Stimulated activated naive CD8-positive, alpha-beta T cell treated with anti-CD3 and anti-CD28 coated beads, Interleukin-15, Interleukin-2, amounts not matched to agents 100 U/mL and 50 U/mL, for 24 hours (primary cell): ENCODE measurements at regions not wholly inside any gene's neighbourhood (a gene's known extent, or its start where the extent isn't known, plus 50 kb on each side); places are given as distances from the start of the nearest gene placed in this dataset.
"Not testable (repeated sequence)": the region's sequence is repeated elsewhere in the genome, so short reads cannot be mapped to it uniquely, and the experiment has no call there.

Experiments used
- ATAC-seq: fragments of 150-1000 bp; cut with Tn5 transposase; one replicate; pipeline ENCODE4 v1.10.0; 2021
- DNase-seq: peaks from one replicate; pipeline ENCODE4 v3.0.0; 2021

DNA sequence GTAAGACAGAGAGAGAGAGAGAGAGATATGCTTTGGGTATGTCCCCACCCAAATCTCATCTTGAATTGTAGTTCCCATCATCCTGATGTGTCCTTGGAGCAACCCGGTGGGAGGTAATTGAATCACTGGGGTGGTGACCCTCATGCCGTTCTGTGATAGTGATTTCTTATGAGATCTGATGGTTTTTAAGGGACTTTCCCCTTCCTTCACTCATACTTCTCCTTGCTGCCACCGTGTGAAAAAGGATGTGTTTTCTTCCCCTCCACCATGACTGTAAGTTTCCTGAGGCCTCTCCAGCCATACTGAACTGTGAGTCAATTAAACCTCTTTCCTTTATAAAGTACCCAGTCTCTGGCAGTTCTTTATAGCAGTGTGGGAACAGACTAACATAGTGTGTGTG lies 60.3 kb downstream of the EOMES start:
- DNase-seq = no peak
- peak; percentile 58 for ATAC-seq

DNA sequence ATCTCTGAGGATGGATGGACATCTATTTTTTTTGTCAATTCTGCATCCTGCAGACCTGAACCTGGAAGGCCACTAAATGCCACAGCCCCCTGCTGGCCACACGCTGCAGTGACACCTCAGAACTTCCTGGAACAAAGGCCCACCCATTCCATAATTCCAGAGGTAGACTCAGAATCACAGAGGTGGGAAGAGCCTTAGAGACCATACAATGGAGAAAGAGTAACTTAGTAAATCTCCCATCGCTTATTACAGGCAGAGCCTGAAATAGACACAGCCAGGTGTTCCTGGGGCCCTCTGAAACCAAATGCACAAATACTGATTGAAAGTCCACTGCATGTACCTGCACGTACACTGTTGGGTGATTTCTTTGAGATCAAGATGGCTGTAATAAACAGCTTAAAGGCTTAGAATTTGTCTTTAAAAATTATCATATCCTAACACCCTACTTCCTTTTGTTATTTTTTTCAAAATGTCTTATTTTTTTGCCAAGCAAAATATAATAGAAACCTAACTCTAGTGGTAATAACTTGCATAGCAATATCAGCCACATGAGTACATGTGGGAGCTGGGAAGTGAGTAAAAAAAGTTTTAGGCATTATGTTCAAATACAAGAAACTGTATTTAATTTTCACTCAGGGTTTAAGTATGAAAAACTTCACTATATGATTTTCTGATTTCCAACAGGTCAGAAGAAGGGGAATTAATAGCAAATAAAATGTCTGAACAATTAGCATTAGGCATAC lies 62.7 kb downstream of the EOMES start:
- ATAC-seq (no peak), DNase-seq (peak; percentile 55)

DNA sequence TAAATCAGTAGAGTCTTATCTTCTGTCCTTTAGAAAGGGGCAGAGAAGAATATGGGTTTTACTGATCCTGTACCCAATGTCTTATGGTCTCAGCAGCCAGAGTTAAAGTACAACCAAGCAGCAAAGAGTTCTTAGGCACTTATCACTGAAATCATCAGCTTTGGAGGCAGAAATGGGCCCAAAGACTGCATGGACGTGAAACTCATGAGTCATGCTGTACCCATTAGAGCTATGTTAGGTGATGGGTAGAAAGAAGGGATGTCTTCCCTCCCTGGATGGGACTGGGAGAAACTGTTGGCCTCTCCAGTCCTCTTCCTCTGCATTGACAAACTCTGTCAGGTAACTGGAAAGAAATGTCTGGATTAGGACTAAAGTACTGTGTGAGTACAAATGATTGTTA lies 63.4 kb downstream of the EOMES start:
- ATAC-seq (no peak), DNase-seq (no peak)

DNA sequence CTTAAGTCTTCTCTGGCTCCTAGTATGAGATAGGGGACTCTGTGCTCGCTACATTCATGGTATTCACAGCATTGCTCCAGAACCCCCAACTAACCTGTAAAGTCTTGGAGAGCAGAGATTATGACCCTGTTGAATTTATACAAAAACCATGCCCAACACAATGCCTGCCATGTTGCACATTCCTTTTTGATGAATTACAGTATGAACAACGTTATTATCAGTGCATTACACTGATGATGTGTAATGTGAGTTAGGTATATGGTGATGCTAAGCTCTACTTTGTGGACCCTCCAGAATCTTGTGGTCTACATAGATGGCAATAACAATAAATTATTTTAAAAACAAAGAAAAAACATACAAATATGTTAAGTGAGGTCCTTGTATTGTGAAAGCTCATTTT lies 64.3 kb downstream of the EOMES start:
- no peak for ATAC-seq
- no peak for DNase-seq

DNA sequence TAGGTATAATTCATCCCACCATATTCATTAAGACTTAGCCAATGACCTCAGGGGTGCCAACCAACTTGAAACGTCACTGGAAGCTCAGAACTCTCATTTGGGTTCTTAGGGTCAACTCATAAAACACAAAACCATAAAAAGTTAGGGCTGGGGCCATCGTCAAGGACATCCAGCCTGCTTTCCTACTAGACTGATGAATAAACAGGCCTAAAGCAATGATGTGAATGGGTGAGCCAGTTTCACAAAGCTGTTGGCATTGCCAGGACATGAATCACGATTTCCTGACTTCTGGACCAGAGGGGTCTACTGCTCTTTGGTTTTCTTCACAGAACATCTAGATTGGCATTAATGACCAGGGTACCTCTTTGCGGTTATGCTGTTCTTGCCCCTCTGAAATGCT lies 64.7 kb downstream of the EOMES start:
- no peak for DNase-seq
- no peak for ATAC-seq

DNA sequence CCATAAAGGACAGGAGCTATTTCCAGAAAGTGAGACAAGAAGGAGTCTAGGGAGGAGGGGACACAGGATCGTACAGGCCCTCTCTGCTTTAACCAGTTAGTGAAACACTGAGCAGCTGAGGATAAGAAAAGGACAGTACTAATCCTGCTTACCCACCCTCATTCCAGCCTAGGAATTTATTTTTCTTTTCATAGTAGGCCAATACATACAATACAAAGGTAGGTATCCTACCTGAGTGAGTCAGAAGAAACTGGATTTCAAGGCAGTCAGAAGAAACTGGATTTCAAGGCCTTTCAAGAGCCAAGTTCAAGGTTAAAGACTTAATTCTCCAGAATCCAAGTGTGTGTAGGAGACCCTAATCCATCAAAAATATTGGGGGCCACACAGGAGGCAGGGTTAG lies 65.3 kb downstream of the EOMES start:
- DNase-seq = no peak
- ATAC-seq = no peak

DNA sequence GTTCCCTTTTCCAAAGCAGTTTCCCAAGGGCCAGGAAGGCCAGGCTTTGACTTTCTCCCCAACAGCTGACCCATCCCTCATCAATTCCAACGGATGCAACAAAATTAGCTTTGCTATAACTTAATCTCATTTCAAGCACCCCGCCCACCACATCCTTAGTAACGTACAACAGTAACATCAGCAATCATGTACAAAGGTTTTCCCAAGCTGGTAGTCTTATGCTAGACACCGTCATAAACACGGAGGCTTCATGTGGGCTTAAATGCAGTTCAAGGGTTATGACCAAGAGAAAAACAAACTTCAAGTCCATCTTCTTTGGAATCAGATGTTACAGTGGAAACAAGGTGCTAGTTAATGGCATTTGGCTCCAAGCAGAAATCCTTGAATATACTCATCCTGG lies 66.6 kb downstream of the EOMES start:
- no peak for DNase-seq

DNA sequence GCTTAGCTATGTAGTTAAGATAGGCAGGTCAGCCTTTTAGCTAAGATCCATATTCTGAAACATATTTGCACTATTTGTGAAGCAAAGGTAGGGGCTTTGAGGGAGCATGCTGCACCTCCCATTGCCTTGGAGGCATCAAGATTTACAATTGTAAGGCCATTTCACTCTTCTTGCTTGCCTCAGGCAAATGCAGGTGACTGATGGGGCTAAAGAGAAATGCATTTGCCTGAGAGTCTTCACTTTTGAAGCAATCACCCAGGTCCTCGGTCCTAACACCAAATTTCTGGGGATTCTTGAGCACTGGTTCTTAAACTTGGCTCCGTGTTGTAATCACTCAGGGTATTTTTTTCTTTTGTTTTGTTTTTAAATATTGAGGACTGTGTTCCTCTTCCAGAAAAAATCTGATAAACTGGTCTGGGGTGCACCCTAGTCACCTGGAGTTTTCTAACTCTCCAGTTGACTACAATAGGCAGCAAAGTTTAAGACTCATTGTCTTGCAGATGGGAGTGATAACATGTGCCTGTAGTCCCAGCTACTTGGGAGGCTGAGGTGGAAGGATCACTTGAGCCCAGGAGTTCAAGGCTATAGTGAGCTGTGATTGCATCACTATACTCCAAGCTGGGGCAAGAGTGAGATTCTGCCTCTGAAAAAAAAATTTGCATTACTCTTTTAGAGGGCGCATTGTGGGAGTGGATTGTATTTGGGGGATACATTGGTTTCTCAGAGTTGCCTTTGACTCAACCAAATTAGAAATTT lies 68.1 kb downstream of the EOMES start:
- ATAC-seq (no peak), DNase-seq (no peak)

More for the DNA sequence above, 66.6 kb downstream of the EOMES start:
- no peak for ATAC-seq

DNA sequence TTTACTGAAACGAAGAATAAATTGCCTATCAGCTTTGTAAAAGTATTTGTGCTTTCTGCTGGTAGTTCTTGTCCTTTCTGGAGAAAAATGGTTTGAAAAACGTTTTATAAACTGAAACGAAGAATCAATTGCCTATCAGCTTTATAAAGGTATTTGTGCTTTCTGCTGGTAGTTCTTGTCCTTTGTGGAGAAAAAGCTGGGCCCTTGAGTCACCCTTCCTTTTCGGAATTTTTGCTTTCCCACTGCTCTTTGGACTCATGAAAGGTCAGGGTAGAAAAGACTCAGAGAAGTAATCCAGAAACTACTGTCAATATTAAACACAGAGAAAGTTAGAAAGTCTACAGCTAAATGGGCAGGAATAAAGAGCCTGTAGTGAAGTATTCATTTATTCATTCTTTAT lies 72.8 kb downstream of the EOMES start:
- DNase-seq (no peak), ATAC-seq (no peak)

DNA sequence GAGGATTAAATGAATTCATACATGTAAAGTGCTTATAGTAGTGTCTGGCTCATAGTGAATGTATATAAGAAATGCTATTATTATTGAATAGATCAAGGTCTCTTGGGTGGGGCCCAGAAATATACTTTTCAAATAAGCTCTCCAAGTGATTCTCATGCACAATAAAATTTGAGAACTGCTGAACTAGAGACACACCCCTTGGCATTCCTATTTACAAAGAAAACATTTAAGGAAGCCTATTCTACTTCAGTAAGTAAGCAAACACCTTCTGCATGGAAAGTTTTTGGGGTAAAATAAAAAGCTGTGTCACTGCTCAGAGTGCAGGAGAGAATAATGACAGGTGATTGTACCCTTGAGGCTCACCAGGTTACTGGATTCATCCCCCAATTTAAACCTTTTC lies 75.2 kb downstream of the EOMES start:
- ATAC-seq (no peak), DNase-seq (no peak)

DNA sequence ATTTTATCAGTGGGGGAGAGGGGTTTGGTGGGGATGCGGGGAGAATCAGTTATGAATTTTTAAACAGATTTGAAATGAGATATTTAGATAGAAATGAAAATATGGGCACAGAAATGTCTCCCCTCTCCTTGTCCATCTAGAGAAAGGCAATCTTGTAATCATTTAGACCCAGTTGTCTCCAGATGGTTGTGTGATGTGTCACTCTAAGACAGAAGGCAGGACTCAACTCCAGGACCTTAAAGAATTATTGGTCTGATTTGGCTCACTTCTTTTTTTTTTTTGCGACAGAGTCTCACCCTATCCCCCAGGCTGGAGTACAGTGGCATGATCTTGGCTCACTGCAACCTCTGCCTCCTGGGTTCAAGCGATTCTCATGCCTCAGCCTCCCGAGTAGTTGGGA lies 77.2 kb downstream of the EOMES start:
- no peak for ATAC-seq
- DNase-seq = no peak

DNA sequence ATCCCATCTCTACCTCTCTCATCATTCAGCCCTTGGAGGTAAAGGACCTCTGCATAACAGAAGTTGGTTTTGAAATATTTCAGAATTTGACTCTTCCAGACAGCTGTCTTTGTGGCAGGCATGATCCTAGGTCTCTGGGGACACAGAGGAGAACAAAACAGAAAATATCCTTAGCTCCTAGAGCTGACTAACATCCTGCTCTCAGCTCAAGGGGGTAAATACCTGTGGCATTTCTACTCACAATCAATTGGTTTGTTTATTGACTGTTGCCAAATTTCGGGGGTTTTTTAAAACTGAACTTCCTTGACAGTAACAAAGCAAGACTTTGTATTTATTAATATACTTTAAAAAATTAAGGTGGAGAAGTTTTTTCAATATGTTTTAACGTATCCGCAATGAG lies 78.8 kb downstream of the EOMES start:
- DNase-seq (no peak), ATAC-seq (no peak)

DNA sequence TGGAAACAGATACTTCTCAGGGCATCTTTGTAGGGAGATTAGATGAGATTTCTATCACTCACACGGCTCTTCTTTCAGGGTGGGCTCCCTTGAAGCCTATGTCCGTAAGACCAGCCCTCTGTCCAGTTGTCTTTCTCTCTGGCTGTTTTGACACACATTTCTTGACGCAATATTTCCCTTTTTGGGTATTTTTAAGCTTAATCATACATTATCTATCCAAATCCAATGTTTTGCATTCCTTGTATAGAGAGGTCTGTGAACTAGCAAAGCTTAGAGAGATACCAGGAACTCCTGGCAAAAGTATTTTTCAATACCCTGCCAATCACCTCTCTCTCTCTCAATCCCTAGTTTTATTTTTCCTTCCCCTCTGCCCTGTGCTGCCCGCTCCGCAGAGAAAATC lies 79.3 kb downstream of the EOMES start:
- ATAC-seq (no peak), DNase-seq (no peak)

DNA sequence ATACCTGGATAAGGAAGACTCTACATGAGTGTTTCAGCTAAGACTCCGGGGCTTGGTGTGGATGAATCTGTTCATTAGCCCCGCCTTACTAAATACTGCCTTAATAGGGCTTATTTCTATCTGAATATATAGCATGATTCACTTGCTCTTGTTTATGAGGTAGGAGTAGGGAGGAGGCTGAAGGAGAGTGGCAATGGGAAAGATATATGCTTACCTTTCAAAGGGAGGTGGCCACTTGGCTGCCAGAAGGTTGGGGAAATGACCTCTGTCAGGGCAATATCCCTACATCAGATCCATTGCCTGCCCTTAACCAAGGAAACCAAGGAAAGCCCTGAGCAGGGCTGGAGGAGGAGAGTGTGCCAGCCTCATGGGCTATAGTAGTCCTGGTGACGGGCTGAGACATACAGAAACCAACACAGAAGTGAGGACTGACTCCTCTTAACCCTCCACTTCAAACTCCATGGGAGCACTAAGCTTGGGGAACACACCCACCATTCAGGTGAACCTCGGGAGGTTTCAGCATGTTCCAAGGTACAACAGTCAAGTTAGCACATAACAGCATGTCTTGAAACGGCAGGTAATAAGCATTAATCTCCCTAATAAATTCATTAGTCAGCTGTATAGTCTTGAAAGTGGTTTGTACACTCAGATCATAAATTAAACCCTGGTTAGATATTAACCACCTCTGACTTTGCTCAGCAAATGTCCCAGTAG lies 80.1 kb downstream of the EOMES start:
- ATAC-seq (no peak), DNase-seq (no peak)

DNA sequence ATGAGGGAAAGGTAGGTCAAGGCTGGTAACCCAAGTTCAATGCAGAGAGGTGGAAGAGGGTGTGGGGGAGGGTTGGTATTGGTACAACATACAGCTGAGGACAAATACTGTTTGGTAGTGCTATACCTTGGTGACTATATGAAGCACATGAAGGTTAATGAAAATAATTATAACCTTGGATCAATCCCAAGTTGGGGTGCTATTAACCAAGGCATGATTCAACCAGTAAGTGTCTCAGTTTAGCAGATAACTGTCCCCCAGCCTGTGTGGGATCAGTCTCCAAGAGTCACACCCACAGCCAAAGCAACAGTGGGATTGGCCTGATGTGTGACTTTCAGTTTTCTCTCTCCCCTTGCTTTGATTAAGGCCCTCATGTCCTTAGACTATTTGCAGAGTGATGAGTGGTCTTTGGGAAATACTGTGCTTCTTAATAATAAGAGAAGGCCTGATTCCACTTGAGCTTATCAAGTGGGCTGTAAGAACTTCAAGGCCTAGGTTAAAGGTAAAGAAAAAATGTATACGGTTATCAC lies 80.8 kb downstream of the EOMES start:
- ATAC-seq (no peak), DNase-seq (no peak)

DNA sequence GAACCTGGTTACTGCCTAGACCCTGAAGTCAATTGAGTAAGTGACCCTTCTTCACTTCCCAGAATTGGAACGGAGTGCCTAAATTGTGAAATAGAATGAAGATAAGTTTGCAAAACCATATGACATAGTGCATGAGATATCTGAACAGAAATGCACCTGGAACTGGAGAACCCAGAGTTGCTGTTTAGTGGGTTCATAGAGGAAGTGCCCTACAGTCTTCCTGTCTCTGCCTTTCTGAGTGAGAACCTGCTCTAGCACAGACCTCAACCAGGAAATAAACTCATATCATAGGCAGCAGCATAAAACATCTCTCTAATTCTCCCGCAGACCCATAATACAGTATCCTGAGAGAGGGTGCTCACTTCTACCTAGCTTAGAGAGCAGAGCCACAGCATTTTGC lies 82.9 kb downstream of the EOMES start:
- ATAC-seq (peak; percentile 40), DNase-seq (no peak)

DNA sequence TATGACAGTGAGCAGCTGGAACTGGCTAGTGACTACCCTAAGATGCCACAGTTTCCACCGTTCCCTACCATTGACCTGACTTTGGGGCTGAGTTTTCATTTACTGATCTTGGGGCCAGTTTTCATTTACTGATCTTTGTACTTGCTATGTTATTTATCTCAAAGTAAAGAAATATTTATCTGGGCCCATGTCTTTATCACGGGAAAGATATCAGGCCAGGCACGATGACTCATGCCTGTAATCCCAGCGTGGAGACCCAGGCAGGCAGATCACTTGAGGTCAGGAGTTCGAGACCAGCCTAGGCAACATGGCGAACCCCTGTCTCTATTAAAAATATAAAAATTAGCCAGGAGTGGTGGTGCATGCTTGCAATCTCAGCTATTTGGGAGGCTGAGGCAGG lies 83.5 kb downstream of the EOMES start:
- DNase-seq (no peak), ATAC-seq (no peak)

DNA sequence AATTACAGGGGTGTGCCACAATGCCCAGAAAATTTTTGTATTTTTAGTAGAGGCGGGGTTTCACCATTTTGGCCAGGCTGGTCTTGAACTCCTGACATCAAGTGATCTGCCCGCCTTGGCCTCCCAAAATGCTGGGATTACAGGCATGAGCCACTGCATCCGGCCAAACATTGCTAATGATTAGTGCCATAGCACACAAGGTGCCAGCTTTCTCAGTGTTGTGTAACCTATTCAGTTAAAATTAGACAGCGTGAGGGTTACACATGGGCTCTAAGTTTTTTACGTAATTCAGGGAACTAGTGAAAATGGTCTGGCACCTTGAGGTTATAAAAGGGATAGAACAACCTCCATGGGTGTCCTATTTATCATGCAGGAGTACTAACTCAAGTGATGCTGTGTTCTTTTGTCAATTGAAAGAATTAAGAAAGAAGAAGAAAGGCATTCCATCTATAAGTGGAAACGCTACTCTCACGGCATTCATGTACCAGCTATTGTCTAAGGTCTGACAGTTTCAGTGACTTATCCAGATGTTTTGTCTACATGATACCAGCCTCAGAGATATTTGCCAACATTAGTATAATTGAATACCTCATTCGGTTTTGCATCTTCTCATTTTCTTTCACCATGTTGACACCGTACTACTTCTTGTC lies 84.7 kb downstream of the EOMES start:
- ATAC-seq (no peak), DNase-seq (no peak)

DNA sequence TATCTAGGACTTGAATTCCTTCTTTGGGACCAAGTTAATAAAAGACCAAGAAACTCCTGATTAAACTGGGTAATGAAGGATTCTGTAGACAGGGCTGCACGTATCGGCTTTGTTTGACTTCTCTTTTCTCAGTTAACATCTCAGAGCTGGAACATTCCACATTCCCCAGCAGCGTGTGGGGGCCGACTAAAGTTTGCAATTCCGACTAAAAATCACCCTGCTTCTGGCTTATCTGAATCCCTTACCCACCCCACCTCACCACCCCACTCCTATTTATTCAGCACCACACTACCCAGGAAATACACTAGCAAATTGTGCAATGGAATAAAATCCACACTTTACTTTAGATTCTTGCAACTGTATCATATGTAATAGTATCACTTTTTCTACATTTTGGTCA lies 87.1 kb downstream of the EOMES start:
- not testable (repeated sequence) for DNase-seq, ATAC-seq

DNA sequence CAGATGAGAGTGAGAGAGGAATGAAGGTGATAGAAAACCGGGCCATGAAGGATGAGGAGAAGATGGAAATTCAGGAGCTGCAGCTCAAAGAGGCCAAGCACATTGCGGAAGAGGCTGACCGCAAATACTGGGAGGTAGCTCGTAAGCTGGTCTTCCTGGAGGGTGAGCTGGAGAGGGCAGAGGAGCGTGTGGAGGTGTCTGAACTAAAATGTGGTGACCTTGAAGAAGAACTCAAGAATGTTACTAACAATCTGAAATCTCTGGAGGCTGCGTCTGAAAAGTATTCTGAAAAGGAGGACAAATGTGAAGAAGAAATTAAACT lies 88.9 kb downstream of the EOMES start:
- ATAC-seq (peak; percentile 31), DNase-seq (no peak)

DNA sequence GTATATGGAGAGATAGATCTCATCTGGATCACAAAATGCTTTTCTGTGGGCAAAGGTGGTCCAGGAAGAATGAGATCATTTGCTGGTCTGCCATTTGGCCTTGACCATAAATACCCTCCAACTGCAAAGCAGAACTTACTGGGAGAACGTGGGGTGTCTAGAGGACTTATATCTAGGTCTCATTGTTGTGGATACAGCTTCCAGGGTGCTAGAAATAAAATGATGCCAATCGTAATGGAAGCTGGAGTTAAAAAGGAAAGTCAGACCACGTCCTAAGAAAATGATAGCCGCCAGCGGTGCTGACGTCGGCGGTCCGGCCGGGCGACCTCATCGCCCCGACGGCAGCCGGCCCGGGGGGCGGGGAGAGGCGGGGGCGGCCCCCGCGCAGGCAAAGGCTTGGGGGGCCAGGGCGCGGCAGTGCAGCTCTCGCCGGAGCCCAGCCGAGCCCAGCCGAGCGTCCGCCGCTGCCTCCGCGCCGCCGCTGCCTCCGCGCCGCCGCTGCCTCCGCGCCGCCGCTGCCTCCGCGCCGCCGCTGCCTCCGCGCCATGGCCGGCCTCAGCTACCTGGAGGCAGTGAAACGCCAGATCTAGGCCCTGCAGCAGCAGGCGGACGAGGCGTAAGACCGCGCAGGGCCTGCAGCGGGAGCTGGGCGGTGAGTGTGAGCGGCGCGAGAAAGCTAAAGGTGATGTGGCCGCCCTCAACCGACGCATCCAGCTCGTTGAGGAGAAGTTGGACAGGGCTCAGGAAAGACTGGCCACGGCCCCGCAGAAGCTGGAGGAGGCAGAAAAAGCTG lies 89.5 kb downstream of the EOMES start:
- ATAC-seq (peak; percentile 74), DNase-seq (peak; percentile 53)

DNA sequence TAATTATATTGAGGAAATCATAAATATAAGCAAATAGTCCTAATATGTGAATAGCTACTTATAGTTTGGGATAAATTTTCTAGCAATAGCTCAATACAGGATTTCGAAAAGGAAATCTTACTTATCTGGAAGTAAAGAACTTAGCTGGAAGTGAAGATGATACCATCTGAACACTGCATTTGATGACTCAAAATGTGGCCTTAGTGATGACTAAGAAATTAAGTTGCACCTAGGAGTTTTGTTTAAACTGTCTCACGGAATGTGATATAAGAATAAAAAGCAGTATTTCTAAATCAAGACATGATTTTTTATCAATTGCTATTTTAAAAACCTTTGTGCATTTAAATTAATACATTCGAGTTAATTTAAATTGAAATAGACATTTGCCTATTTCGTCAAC lies 91.2 kb downstream of the EOMES start:
- DNase-seq = no peak
- peak; percentile 55 for ATAC-seq
